Stimulated activated naive CD8-positive, alpha-beta T cell treated with anti-CD3 and anti-CD28 coated beads, Interleukin-15, amount 100 ng/mL, for 72 hours (primary cell): ENCODE measurements at regions not wholly inside any gene's neighbourhood (a gene's known extent, or its start where the extent isn't known, plus 50 kb on each side); places are given as distances from the start of the nearest gene placed in this dataset.
A peak's percentile ranks its signal among the peaks of the same experiment; 100 is the strongest.
"Not testable (repeated sequence)": the region's sequence is repeated elsewhere in the genome, so short reads cannot be mapped to it uniquely, and the experiment has no call there.

Experiments used
- ATAC-seq: fragments of 150-1000 bp; cut with Tn5 transposase; 2 replicates; pipeline ENCODE4 v1.10.0; 2021; ENCODE audit warnings: mild to moderate bottlenecking, moderate library complexity
- DNase-seq, 2 donors: peaks; one replicate each; pipeline ENCODE4 v3.0.0; 2021 to 2022
- H3K27ac Mint-ChIP-seq, 2 donors: one replicate each; pipeline ENCODE4 v1.8.0; 2022; ENCODE audit warnings: mild to moderate bottlenecking in 2 of 2, mixed read lengths in 2 of 2, moderate library complexity in 2 of 2
- H3K27me3 Mint-ChIP-seq: one replicate; pipeline ENCODE4 v1.8.0; 2022; ENCODE audit warnings: mixed read lengths
- H3K4me1 Mint-ChIP-seq: one replicate; pipeline ENCODE4 v1.8.0; 2022; ENCODE audit warnings: mild to moderate bottlenecking, mixed read lengths
- H3K4me3 Mint-ChIP-seq, 2 donors: one replicate each; pipeline ENCODE4 v1.8.0; 2022; ENCODE audit warnings: mild to moderate bottlenecking in 2 of 2, mixed read lengths in 2 of 2, moderate library complexity in 1 of 2
- H3K9me3 Mint-ChIP-seq, 2 donors: one replicate each; pipeline ENCODE4 v1.8.0; 2022; ENCODE audit warnings: mixed read lengths in 2 of 2

DNA sequence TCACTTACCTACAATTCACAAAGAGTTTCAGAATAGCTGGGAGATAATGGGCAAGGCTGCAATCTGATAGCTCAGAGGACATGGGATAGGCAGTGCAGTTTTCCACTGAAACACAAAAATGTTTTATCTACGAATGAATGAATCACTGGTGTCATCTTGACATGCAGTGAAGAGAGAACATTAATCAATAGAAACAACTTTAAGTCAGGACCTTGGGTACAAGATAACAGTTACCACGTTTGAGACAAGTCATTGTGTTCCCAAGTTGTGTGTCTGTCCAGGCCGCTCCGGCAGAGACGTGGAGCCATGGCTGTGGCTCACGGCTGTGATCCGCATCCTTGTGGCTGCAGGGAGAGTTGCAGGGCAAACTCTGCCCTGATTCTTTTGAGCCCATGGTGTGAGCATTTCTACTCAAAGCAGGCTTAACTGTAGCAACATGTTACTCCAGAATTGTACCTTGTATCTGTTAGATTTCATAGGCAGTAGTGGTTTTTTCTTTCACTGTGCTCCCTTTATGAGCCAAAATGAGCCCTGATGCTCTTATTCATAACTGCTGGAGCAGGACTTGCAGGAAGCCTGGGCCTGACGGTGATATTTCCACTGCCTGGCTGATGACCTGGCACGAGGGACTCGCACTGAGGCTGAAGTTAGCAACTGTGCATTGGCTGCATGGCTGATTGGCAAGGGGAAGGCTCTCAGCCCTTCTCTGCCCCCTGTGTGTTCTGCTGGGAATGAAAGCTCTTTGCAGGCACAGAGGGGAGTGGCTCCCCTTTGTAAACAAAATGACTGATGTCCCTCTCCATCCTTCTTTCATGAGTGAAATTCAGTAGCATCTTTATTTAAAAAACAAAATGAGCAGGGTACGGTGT, 465.2 kb downstream of the AJAP1 start:
- Mint-ChIP-seq H3K27me3 (no peaks in the 10 kb centered on the region), H3K27ac (no peak overlapping the region), H3K4me3 (no peak overlapping the region), H3K4me1 (no peaks in the 10 kb centered on the region), H3K9me3 (peaks cover 0 to 9% of the 10 kb centered on the region in 2 donors)
- ATAC-seq = no peak
- no peak for DNase-seq

DNA sequence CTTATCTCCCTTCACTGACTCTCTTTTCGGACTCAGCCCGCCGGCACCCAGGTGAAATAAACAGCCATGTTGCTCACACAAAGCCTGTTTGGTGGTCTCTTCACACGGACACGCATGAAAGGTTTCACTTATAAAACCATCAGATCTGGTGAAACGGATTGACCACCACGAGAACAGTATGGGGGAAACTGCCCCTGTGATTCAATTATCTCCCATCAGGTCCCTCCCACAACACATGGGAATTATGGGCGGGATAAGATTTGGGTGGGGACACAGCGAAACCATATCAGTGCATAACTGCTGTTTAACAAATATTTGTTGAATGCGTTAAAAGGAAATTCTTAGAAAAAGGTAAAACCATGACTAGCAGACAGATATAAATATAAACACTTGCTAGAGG, 464.4 kb downstream of the AJAP1 start:
- not testable (repeated sequence) for H3K4me3 Mint-ChIP-seq, H3K27ac Mint-ChIP-seq, H3K9me3 Mint-ChIP-seq, DNase-seq, H3K27me3 Mint-ChIP-seq, H3K4me1 Mint-ChIP-seq, ATAC-seq

DNA sequence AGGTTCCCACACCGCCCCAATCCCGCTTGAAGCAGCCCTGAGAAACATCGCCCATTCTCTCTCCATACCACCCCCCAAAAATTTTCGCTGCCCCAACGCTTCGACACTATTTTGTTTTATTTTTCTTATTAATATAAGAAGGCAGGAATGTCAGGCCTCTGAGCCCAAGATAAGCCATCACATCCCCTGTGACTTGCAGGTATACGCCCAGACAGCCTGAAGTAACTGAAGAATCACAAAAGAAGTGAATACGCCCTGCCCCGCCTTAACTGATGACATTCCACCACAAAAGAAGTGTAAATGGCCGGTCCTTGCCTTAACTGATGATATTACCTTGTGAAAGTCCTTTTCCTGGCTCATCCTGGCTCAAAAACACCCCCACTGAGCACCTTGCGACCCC, 463.9 kb downstream of the AJAP1 start:
- not testable (repeated sequence) for H3K9me3 Mint-ChIP-seq, H3K4me1 Mint-ChIP-seq, H3K4me3 Mint-ChIP-seq, ATAC-seq, DNase-seq, H3K27ac Mint-ChIP-seq, H3K27me3 Mint-ChIP-seq

DNA sequence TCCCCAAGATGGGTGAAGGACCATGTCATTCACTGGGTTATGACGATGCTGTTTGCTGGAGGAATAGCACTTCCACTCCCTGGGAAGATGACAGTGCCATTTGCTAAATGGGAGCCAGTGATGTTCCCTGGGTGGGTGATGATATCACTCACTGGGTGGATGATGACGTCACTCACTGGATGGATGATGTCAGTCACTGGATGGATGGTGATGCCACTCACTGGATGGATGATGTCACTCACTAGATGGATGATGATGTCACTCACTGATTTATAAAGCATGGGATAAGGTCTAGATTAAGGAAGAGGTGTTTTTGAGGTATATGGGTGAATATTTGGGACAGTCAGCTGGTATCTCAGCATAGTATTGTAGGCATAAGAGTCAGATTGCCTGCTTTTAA, 457.2 kb downstream of the AJAP1 start:
- DNase-seq (no peak), ATAC-seq (no peak)
- Mint-ChIP-seq H3K9me3 (peaks cover 0 to 18% of the 10 kb centered on the region in 2 donors), H3K4me3 (no peak overlapping the region), H3K27ac (no peak overlapping the region), H3K4me1 (peaks cover 46% of the 10 kb centered on the region), H3K27me3 (peaks cover 14% of the 10 kb centered on the region)

DNA sequence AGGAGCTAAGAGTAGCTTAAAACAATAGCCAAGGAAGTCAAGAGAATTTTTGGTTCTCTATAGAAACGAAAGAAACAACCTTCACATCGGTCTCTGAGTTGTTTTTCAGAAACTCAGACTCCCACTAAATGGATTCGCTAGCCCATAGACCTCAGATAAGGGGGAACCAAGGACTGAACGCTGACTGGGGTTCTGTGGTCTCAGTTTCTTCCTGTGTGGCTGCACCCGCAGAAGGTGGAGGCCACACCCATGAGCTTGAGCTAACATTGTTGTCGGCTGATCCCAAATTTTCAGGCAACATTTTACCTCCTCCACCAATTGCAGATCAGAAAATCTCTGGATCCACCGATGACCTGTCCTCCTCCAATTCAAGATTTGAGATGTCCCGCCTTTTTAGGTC, 456.1 kb downstream of the AJAP1 start:
- Mint-ChIP-seq H3K27me3 (peaks cover 14% of the 10 kb centered on the region), H3K27ac (no peak overlapping the region), H3K4me1 (peaks cover 46% of the 10 kb centered on the region), H3K9me3 (peaks cover 0 to 18% of the 10 kb centered on the region in 2 donors), H3K4me3 (no peak overlapping the region)
- ATAC-seq = no peak
- DNase-seq = no peak

DNA sequence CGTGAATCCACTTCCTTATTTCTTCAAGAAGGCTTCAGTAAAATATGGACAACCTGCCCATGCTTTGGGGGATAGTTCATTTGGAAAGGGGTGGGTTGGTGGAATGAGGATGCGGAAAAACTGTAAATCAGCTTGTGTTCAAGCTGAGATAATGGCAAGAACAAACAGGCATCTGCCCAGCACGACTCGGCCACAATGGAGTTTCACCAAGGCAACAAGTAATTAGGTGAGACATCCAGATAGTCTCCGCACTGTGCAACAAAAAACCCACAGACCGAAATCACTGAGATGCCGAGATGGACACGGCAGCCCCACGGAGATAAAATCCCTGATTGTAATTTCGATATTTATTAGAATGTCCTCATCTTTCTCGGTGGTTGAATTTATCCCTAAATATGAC, 455.2 kb downstream of the AJAP1 start:
- H3K27me3 Mint-ChIP-seq = peaks cover 14% of the 10 kb centered on the region

DNA sequence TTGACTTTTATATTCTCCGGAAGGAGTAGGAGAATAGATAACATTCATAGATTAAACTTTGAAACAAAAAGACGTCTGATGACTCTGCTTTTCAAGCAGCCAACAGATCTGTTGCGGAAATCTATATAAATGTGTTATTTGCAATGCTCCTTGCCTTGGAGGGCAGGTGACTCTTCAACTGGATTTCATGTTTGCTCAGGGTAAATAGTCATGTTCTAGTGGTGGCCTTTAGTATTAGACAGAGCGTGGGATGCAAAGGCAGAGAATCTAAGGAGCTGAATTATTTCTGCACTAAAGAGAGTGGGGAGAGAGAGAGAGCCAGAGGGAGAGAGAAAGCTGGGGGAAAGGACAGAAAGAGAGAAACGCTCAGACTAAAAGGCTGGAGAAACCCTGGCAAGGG, 454.3 kb downstream of the AJAP1 start:
- no peak for ATAC-seq
- H3K27ac Mint-ChIP-seq = no peak overlapping the region
- H3K4me3 Mint-ChIP-seq = no peak overlapping the region
- H3K4me1 Mint-ChIP-seq = peaks cover 50% of the 10 kb centered on the region
- no peak for DNase-seq
- peaks cover 14% of the 10 kb centered on the region for H3K27me3 Mint-ChIP-seq
- peaks cover 0 to 18% of the 10 kb centered on the region in 2 donors for H3K9me3 Mint-ChIP-seq

More for the DNA sequence above, 455.2 kb downstream of the AJAP1 start:
- DNase-seq (no peak), ATAC-seq (no peak)
- Mint-ChIP-seq H3K4me1 (peaks cover 50% of the 10 kb centered on the region), H3K4me3 (no peak overlapping the region), H3K9me3 (peaks cover 0 to 18% of the 10 kb centered on the region in 2 donors), H3K27ac (no peak overlapping the region)

DNA sequence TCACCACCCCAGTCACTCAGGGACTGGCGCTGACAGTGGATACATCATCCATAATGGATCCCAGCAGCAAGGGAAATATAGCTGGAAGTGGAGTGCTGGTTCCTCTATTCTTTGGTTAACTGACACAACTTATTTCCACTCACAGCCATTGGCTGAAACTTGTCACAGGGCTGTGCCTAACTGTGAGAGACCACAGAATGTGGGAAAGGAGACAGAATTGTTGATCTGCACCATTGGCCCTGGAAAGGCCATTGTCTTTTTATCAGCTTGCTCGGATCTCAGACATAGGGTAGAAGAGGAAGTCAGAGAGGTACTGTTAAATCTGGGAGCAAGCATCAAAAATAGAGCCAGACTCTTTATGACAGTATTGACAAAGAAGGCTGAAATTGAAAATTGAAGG, 451.3 kb downstream of the AJAP1 start:
- H3K27ac Mint-ChIP-seq = peak overlapping the region in 1 of 2 donors; percentile 34
- no peak for DNase-seq
- peaks cover 24% of the 10 kb centered on the region for H3K4me1 Mint-ChIP-seq
- no peak for ATAC-seq
- H3K27me3 Mint-ChIP-seq = peaks cover 14% of the 10 kb centered on the region
- no peak overlapping the region for H3K4me3 Mint-ChIP-seq
- H3K9me3 Mint-ChIP-seq = peaks cover 4 to 13% of the 10 kb centered on the region in 2 donors

DNA sequence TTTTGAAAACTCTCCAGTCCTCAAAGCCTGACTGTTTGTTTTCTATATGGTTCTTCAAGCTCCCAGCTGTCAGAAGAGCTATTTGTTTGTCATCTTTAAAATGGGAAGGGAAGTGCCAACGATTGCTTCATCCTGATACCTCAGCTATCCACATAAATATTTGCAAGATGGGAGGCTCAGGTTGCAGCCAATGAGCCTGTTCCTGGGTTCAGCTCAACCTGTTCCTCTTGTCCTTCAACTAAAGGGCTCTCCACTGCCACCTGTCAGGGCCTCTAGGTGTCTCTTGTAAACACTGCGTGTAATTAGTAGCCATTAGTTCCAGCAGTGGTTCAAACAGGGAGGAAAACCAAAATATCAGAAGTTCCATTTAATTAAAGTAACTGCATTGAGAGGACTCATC, 445.1 kb downstream of the AJAP1 start:
- Mint-ChIP-seq H3K4me1 (no peaks in the 10 kb centered on the region), H3K27ac (no peak overlapping the region), H3K4me3 (no peak overlapping the region), H3K9me3 (peaks cover 4 to 15% of the 10 kb centered on the region in 2 donors), H3K27me3 (no peaks in the 10 kb centered on the region)
- DNase-seq (no peak), ATAC-seq (no peak)

DNA sequence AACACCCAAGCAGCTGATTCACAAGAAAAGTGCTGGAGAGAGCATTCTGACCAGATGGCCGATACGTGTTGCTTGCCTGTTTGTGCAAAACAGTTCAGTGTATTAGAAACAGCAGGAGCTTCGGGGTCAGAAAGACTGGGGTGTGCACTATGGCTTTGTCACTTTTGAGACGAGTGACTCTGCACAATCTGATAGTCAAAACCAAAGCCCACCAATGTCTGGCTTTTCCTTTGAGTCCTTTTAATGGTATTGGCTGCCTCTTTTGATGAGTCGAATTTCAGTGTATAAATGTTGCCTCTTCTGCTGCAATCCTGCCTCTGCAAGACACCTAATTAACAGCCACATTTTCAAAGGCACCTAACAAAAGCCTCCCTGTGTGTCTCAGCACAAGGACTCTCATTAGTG, 444.6 kb downstream of the AJAP1 start:
- Mint-ChIP-seq H3K9me3 (peaks cover 7 to 21% of the 10 kb centered on the region in 2 donors), H3K27ac (no peak overlapping the region), H3K27me3 (no peaks in the 10 kb centered on the region), H3K4me3 (no peak overlapping the region), H3K4me1 (no peaks in the 10 kb centered on the region)
- DNase-seq (no peak), ATAC-seq (no peak)

DNA sequence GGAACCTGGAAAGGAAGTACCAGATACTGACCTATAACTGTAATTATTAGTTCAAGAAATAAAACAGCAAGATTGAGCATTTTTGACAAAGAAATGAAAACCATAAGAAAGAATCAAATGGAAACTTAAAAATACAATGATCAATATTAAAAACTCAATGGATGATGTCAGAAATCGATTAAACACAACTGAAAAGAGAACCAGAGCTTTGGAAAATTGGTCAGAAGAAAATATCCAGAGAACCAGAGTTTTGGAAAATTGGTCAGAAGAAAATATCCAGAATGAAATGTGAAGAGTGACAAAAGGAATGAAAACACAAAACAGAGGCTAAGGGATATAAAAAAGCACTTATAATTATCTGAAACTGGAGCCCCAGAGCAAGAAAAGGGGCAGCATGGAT, 438.6 kb downstream of the AJAP1 start:
- no peaks in the 10 kb centered on the region for H3K4me1 Mint-ChIP-seq
- H3K27me3 Mint-ChIP-seq = no peaks in the 10 kb centered on the region
- H3K9me3 Mint-ChIP-seq = peaks cover 19 to 26% of the 10 kb centered on the region in 2 donors
- H3K4me3 Mint-ChIP-seq = no peak overlapping the region
- DNase-seq = no peak
- no peak for ATAC-seq
- no peak overlapping the region for H3K27ac Mint-ChIP-seq

DNA sequence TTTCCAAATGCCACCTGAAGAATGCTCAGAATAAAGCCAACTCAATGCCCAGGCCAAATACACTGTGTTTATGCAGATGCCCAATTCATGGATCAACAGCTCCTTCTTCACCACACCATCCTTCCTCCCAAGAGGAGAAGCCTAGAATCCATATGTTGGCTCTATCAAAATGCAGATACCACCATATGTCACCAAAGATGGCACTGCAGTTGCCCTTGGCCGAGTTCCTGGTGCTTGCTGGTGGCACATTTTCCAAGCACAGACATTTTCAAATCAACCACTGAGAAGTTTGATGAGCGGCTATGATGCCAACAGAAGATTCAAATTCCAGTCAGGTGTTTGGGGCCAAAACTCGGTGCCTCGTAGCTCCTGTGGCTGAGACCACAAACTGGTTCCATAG, 430.3 kb downstream of the AJAP1 start:
- DNase-seq (no peak), ATAC-seq (no peak)
- H3K27me3 Mint-ChIP-seq = no peaks in the 10 kb centered on the region
- H3K4me1 Mint-ChIP-seq = no peaks in the 10 kb centered on the region
- no peak overlapping the region for H3K27ac Mint-ChIP-seq
- H3K9me3 Mint-ChIP-seq = peaks cover 0 to 18% of the 10 kb centered on the region in 2 donors
- no peak overlapping the region for H3K4me3 Mint-ChIP-seq

DNA sequence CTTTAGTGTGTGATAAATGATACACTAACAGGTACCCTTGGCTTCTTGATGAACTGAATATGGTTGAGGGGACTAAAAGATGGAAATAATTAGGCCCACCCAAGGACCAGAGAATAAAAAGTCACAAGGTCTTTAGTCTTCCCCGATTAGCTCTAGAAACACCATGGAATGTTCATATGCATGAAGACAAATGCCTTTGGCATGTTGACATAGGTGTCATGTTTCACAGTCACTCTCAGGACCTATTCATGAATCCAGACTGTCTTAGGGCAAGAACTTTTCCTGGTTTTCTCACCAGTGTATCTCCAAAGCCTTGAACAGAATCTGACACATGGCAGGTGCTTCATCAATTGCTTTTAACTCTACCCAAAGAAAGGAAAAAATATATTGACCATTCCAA, 412.8 kb downstream of the AJAP1 start:
- H3K27me3 Mint-ChIP-seq = no peaks in the 10 kb centered on the region
- no peaks in the 10 kb centered on the region for H3K4me1 Mint-ChIP-seq
- ATAC-seq = no peak

DNA sequence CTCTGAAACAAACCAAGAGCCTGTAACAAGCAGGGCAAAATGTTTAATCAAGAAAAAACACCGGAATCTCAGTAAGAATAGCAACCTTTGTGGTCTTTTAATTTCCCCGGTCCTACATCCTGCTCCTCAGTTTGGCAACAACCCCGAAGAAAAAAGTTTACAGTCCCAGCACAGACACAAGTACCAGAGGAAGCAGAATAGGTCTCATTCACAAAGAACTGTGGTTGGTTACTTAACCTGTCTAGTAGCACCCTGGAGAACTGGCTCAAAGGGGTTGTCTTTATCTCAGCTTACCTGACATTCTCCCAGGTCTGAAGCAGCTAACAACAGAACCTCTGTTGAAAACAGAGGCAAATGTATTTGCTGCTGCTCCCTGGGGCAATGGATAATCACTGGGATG, 399.3 kb downstream of the AJAP1 start:
- DNase-seq (no peak), ATAC-seq (no peak)
- Mint-ChIP-seq H3K27me3 (no peaks in the 10 kb centered on the region), H3K27ac (no peak overlapping the region), H3K9me3 (peaks cover 18 to 24% of the 10 kb centered on the region in 2 donors), H3K4me3 (no peak overlapping the region), H3K4me1 (no peaks in the 10 kb centered on the region)

More for the DNA sequence above, 412.8 kb downstream of the AJAP1 start:
- DNase-seq = no peak
- Mint-ChIP-seq H3K4me3 (no peak overlapping the region), H3K27ac (no peak overlapping the region), H3K9me3 (no peaks in the 10 kb centered on the region)

DNA sequence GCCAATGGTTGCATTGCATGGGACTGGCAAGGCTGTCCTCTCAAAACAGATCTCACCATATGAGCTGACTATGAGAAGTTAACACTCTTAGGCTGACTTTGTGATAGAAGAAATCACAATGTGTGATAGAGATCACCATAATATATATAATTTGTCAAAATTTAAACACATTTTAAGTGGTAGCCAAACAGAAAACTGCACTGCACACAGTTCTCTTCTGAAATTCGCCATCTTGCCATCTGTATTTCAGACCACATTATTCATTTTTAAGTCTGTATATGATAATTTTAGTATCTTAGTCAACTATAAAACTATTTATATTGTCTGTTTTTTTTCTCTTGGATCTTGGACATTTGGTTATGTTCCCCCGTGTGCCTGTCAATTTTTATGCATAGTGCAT, 374.7 kb downstream of the AJAP1 start:
- no peaks in the 10 kb centered on the region for H3K4me1 Mint-ChIP-seq
- no peak overlapping the region for H3K4me3 Mint-ChIP-seq
- H3K27ac Mint-ChIP-seq = no peak overlapping the region
- ATAC-seq (no peak), DNase-seq (no peak)
- H3K27me3 Mint-ChIP-seq = peaks cover 13% of the 10 kb centered on the region
- no peaks in the 10 kb centered on the region for H3K9me3 Mint-ChIP-seq

DNA sequence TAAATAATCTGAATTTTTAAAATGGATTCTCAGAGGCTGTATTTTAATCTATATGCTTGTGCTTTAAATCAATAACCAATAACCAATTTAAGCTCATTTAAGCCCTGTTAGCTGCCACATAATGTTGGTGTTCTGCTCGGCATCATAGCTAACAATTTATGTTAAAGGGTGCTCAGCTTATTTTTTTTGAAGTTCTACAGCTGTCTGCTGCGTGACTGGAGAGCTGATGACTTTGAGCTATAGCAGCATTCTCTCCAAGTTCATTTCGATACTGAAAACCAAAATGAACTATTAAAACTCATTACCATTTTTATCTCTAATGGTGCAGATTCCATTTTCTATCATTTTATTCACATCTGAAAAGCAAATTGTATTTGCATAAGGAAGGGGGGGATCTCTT, 357.8 kb downstream of the AJAP1 start:
- Mint-ChIP-seq H3K27ac (no peak overlapping the region), H3K4me1 (no peaks in the 10 kb centered on the region)
- DNase-seq = no peak

DNA sequence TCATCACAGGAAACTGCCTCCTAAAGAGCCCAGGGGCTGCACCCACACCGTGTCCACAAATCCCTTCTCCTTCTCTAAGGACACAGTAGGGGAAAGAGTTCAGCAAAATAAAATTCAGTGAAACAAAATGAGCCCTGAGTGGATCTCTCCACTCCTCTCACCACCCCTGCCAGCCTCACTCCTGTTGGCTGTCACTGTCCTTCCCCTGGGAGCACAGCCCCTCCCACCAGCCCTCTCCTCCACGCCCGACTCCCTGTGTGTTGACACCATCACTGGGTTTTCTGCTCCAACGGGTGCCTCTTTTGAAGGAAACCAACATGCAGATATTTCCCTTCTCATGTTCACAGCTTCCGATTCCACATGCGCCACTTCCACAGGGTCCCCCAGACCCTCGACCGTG, 356.2 kb downstream of the AJAP1 start:
- H3K27me3 Mint-ChIP-seq = peaks cover 7% of the 10 kb centered on the region
- no peak overlapping the region for H3K27ac Mint-ChIP-seq
- ATAC-seq = no peak
- no peaks in the 10 kb centered on the region for H3K9me3 Mint-ChIP-seq
- H3K4me3 Mint-ChIP-seq = no peak overlapping the region
- DNase-seq = no peak
- no peaks in the 10 kb centered on the region for H3K4me1 Mint-ChIP-seq

More for the DNA sequence above, 357.8 kb downstream of the AJAP1 start:
- no peak for ATAC-seq
- H3K9me3 Mint-ChIP-seq = no peaks in the 10 kb centered on the region
- H3K27me3 Mint-ChIP-seq = peaks cover 7% of the 10 kb centered on the region
- H3K4me3 Mint-ChIP-seq = no peak overlapping the region
